ENCODE measurements at regions not wholly inside any gene's neighbourhood (a gene's known extent, or its start where the extent isn't known, plus 50 kb on each side); places are given as distances from the start of the nearest gene placed in this dataset.

DNA sequence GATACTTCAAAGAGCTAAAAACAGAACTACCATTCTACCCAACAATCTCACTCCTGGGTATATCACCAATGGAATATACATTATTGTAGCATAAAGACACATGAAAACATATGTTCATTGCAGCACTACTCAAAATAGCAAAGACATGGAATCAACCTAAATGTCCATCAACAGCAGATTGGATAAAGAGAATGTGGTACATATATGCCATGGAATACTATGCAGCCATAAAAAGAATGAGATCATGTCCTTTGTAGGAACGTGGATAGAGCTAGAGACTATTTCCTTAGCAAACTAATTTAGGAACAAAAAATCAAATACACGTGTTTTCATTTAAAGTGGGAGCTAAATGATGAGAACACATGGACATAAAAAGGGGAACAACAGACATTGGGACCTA, 247.9 kb upstream of the VLDLR start:
- ATAC-seq (ENCODE audit: poor library complexity) (no peak), DNase-seq (no peak)
- TF ChIP-seq, protein P1, sequence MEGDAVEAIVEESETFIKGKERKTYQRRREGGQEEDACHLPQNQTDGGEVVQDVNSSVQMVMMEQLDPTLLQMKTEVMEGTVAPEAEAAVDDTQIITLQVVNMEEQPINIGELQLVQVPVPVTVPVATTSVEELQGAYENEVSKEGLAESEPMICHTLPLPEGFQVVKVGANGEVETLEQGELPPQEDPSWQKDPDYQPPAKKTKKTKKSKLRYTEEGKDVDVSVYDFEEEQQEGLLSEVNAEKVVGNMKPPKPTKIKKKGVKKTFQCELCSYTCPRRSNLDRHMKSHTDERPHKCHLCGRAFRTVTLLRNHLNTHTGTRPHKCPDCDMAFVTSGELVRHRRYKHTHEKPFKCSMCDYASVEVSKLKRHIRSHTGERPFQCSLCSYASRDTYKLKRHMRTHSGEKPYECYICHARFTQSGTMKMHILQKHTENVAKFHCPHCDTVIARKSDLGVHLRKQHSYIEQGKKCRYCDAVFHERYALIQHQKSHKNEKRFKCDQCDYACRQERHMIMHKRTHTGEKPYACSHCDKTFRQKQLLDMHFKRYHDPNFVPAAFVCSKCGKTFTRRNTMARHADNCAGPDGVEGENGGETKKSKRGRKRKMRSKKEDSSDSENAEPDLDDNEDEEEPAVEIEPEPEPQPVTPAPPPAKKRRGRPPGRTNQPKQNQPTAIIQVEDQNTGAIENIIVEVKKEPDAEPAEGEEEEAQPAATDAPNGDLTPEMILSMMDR (IDR thresholded peaks at IDR 0.05) = no peak
- CTCF ChIA-PET = no interaction called here
- Histone ChIP-seq H3K4me1 (ENCODE audit: insufficient read depth, low read length) (no peaks in the 10 kb centered on the region), H3K36me3 (ENCODE audit: insufficient read depth, low read length) (no peaks in the 10 kb centered on the region), H3K27me3 (ENCODE audit: control insufficient read depth in 1 of 2, insufficient read depth in 2 of 2, low read length in 2 of 2) (no peaks in the 10 kb centered on the region), H3K9me3 (ENCODE audit: control insufficient read depth in 1 of 2, insufficient read depth in 1 of 2, low read length in 2 of 2) (no peaks in the 10 kb centered on the region), H3K27ac (ENCODE audit: low read depth in 1 of 2, low read length in 2 of 2) (no peak overlapping the region), H3K4me3 (ENCODE audit: low read length) (no peak overlapping the region)
- Mint-ChIP-seq H3K9me3 (peaks cover 3% of the 10 kb centered on the region), H3K27ac (no peak overlapping the region), H3K4me3 (no peak overlapping the region), H3K27me3 (peaks cover 3% of the 10 kb centered on the region), H3K36me3 (ENCODE audit: low read depth) (no peaks in the 10 kb centered on the region), H3K4me1 (ENCODE audit: low read depth) (no peaks in the 10 kb centered on the region)
- intact Hi-C loops (cut with DNase I, micrococcal nuclease) = loop anchor here in 1 of 2 experiments (5.0 kb wide), 1 partner anchor 49 kb away; no protein-coding TSS in a partner anchor
- POLR2A ChIA-PET = no interaction called here

DNA sequence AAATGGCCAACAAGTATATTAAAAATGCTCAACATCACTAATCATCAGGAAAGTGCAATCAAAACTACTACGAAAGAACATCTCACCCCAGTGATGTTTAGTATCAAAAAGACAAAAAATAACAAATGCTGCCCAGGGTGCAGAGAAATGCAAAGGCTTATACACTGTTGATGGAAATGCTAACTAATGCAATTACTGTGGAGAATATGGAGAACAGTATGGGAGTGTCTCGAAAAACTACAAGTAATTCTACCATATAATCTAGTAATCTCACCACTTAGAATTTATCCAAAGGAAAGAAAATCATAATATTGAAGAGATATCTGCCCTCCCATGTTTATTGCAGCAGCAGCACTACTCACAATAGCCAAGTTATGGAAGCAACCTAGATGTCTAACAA, 246.5 kb upstream of the VLDLR start:
- Mint-ChIP-seq H3K27ac (no peak overlapping the region), H3K27me3 (peaks cover 3% of the 10 kb centered on the region), H3K4me1 (ENCODE audit: low read depth) (no peaks in the 10 kb centered on the region), H3K36me3 (ENCODE audit: low read depth) (no peaks in the 10 kb centered on the region), H3K9me3 (peaks cover 2% of the 10 kb centered on the region), H3K4me3 (no peak overlapping the region)
- ChIA-PET POLR2A (no interaction called here), CTCF (no interaction called here)
- DNase-seq (no peak), ATAC-seq (ENCODE audit: poor library complexity) (no peak)
- H3K27ac ChIP-seq (ENCODE audit: low read depth in 1 of 2, low read length in 2 of 2) = no peak overlapping the region
- H3K4me1 ChIP-seq (ENCODE audit: insufficient read depth, low read length) = no peaks in the 10 kb centered on the region
- no peaks in the 10 kb centered on the region for H3K9me3 ChIP-seq (ENCODE audit: control insufficient read depth in 1 of 2, insufficient read depth in 1 of 2, low read length in 2 of 2)
- H3K36me3 ChIP-seq (ENCODE audit: insufficient read depth, low read length) = no peaks in the 10 kb centered on the region
- TF ChIP-seq, protein P1 (IDR thresholded peaks at IDR 0.05) = no peak
- no peaks in the 10 kb centered on the region for H3K27me3 ChIP-seq (ENCODE audit: control insufficient read depth in 1 of 2, insufficient read depth in 2 of 2, low read length in 2 of 2)
- H3K4me3 ChIP-seq (ENCODE audit: low read length) = no peak overlapping the region
- intact Hi-C loops (cut with DNase I, micrococcal nuclease) = no loop called here

DNA sequence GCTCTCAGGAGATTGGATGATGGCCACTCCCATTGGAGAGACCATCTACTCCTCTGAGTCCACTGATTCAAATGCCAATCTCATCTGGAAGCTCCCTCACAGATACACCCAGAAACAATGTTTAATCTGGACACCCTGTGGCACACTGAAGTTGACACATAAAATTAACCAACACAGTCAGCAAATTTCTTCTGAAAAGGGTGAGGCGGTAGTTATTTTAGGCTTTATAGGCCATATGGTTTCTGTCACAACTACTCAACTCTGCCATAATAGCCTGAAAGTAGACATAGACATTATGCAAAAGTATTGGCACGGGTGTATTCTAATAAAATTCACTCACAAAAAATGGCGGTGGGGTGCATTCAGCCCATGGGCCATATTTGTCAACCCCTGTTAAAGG, 244.5 kb upstream of the VLDLR start:
- ATAC-seq (ENCODE audit: poor library complexity) (no peak), DNase-seq (no peak)
- Histone ChIP-seq H3K27me3 (ENCODE audit: control insufficient read depth in 1 of 2, insufficient read depth in 2 of 2, low read length in 2 of 2) (no peaks in the 10 kb centered on the region), H3K9me3 (ENCODE audit: control insufficient read depth in 1 of 2, insufficient read depth in 1 of 2, low read length in 2 of 2) (no peaks in the 10 kb centered on the region), H3K27ac (ENCODE audit: low read depth in 1 of 2, low read length in 2 of 2) (no peak overlapping the region), H3K4me3 (ENCODE audit: low read length) (no peak overlapping the region), H3K36me3 (ENCODE audit: insufficient read depth, low read length) (no peaks in the 10 kb centered on the region), H3K4me1 (ENCODE audit: insufficient read depth, low read length) (no peaks in the 10 kb centered on the region)
- no peak overlapping the region for H3K4me3 Mint-ChIP-seq
- H3K27me3 Mint-ChIP-seq = peaks cover 10% of the 10 kb centered on the region
- CTCF ChIA-PET = no interaction called here
- intact Hi-C loops (cut with DNase I, micrococcal nuclease) = no loop called here
- no peak overlapping the region for H3K27ac Mint-ChIP-seq
- TF ChIP-seq, protein P1 (IDR thresholded peaks at IDR 0.05) = no peak
- no peaks in the 10 kb centered on the region for H3K4me1 Mint-ChIP-seq (ENCODE audit: low read depth)
- H3K36me3 Mint-ChIP-seq (ENCODE audit: low read depth) = no peaks in the 10 kb centered on the region
- POLR2A ChIA-PET = no interaction called here
- H3K9me3 Mint-ChIP-seq = no peaks in the 10 kb centered on the region

Data from CD4-positive, alpha-beta T cell (primary cell).